Hematopoietic multipotent progenitor cell treated with erythropoietin and hydrocortisone succinate and interleukin-3 and kit ligand, for 8 days (in vitro differentiated cells): ENCODE measurements at regions not wholly inside any gene's neighbourhood (a gene's known extent, or its start where the extent isn't known, plus 50 kb on each side); places are given as distances from the start of the nearest gene placed in this dataset.
A peak's percentile ranks its signal among the peaks of the same experiment; 100 is the strongest.

ENCODE experiments used
- DNase-seq: peaks from one replicate; pipeline ENCODE4 v3.0.0-alpha.2; 2015

DNA sequence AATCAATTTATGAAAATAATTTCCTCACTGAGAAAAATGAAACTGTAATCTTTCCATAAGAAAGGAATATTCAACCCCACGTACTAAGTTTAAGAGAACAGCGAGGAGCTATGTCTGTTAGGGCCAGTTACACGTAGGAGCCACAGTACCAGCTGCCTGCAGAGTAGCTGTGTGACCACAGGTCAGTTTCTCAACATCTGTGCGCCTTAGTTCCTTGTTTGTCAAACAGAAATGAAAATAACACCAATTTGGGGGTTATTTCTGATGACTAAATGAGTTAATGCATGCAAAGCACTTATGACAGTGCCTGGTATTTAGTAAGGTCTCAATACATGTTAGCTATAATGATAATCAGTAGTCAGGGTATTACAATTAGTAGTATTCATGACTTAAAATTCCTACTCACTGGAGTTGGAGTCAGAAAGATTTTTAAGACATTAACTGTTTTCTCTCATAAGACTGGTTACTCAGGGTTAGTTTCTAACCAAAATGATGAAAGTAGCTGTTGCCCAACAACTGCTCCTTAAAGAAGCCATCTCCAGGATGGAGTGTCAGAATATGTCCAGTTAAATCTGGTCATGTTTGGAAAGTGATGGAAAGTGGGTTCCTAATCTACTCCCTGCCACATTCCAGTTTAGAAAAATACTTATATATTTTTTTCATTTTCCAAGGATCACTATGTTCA is 85.8 kb upstream of the ZNF648 start:
- peak; percentile 23 for DNase-seq

DNA sequence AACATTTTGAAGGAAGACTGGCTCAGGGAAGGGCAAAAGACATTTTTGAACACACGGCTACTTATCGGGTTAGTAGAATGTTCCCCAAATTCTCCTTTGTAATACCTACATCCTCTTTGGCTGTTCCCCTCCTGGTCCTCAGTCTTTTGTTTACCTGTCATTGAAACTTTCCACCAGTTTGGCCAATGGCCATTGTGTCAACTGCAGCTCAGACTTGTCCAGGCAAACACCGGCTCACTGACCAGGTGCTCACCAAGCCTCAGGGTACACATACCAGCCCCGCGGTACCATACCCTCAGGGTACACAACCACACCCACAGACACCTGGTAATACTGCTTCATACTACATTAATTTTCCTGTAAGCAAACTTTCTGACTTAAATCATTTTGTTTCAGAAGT is 84.8 kb upstream of the ZNF648 start:
- no peak for DNase-seq

GRCh38 chr1:182145441-182145840 is 83.9 kb upstream of the ZNF648 start:
- DNase-seq = no peak

GRCh38 chr1:182144646-182145030 is 83.1 kb upstream of the ZNF648 start:
- peak; percentile 79 for DNase-seq

DNA sequence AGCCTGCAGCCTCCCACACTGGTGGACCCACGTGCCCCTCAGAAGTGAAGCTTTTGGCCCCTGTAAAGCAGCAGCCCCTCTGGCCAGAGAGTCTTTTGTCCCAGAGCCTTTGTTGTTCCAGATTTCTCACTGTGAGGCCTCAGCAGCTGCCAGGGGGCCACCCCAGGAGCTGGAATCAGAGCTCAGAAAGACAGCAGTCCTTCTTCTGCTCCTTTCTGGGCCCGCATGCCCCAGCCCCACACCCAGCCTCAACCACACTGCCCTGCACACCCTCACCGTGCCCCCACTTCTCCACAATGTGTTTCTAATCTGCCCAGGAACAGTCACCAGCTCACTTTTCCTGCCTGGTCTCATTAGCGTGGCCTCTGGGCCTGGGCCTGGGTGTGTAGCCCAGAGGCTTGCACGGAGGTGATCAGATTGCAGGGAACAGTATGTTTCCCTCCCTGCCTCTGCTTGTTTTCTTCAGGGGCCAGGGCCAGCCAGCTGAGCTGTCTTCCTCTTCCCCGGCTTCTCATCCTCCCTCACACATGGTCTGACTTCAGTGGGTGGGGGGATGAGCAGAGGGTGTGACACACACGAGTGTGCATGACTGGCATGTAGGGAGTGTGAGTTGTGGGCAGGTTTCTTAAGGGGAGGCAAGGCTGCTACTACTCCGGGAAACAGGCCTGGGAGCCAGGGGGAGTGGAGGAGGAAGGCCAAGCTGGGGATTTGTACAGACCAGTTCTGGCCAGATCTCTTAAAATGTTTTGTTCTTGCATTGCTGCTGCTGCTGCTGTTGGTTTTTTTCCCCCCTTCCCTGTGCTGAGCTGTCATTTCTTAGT is 82.5 kb upstream of the ZNF648 start:
- DNase-seq = peak; percentile 83

DNA sequence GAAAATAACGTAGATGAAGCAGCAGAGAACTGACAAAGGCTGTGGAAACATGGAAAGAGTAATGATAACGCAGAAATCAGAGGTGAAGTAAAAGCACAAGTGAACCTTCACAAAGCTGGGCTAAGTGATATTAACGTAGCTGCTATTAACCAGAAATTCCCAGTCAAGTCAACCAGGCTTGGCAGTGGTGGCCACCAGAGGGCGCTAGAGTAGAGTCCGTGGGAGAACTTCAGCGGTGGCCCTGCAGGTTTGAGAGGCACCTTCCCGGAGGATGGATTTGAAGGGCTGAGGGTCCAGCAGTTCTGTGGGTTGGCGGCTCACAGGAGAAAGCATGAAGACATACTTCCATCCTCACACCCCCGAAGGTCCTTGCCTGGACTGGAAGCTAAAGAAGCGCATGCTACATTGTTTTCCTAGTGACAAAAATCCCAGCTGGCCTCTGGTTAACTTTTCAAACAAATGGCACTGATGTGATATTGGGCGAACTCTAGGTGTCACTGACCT is 81.7 kb upstream of the ZNF648 start:
- DNase-seq = peak; percentile 91

DNA sequence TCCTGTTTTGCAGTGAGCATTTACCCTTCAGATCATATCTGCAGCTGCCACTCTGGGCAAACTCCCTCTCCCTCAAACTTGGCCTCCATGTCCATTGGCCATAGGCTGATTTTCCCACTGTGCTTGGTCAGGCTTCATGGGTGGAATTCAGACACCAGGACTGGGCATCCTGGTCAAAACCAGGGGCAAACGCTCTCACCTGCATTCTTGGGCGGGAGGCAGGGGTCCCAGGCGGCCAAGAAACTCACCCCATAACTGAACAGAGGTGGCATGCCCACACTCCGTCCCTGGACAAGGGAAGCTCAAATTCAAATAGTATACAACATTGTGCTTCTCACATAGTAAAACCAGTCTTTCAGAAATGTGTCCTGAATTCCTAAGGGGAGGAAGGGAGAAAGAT is 81.1 kb upstream of the ZNF648 start:
- no peak for DNase-seq

GRCh38 chr1:182141040-182141439 is 79.5 kb upstream of the ZNF648 start:
- DNase-seq = no peak

DNA sequence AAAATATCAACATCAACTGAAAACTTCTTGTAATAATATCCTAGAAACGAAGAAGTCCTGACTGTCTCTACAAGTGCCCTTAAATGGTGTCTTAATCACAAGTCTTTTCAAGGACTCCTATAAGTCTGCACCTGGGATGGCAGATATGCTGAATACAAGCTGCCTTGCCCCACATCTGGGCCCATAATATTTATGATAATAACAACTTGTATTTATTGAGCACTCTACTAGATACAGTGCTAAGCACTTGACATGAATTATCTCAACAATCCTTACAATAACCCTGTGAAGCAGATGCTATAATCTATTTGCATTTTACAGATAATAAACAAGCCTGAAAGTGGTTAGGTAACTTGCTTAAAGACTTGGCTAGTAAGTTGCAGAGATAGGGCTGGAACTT is 78.0 kb upstream of the ZNF648 start:
- DNase-seq = peak; percentile 80

- no peak for DNase-seq
Measured at GRCh38 chr1:182137546-182137945, 76.0 kb upstream of the ZNF648 start.

- no peak for DNase-seq
Measured at GRCh38 chr1:182135946-182136345, 74.4 kb upstream of the ZNF648 start.

DNA sequence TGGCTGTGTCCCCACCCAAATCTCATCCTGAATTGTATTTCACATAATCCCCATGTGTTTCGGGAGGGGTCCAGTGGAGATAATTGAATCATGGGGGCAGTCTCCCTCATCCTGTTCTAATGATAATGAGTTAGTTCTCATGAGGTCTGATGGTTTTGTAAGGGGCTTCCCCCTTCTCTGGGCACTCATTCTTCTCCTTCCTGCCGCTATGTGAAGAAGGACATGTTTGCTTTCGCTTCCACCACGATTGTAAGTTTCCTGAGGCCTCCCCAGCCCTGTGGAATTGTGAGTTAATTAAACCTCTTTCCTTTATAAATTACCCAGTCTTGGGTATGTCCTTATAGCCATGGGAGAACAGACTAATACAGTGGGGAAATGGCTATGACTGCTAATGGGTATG is 72.7 kb upstream of the ZNF648 start:
- no peak for DNase-seq

DNA sequence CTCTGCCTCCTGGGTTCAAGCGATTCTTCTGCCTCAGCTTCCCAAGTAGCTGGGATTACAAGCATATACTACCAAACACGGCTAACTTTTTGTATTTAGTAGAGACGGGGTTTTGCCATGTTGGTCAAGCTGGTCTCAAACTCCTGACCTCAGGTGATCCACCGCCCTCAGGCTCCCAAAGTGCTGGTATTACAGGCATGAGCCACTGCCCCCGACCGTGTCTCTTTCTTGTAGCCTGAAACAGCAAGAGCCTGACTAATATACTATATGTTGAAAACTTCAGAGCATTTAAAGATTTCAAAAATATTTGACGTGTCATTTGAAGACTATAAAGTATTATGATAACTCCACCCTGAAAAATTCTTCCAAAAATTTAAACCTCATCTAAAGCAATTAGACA is 71.7 kb upstream of the ZNF648 start:
- DNase-seq = no peak

DNA sequence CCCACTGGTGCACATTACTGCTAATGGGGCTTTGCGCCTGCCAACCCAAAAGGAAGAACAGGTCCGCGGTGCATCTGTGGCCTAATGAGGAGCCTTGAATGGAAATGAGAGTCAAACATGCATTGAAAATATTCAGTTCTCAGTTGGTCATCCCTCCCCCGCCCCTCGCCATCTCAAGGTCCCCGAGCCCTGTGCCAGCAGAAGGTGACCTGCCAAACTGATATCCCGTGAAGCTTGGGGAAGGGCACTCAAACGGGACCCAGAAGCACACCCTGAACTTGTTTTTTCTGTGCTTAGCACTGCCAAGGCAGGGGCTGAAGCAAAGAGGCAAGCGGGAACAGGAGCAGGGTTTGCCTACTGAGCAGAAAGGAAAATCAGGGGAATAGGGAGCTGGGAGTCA is 67.9 kb upstream of the ZNF648 start:
- DNase-seq = no peak

- DNase-seq = no peak
Measured at GRCh38 chr1:182128502-182128901, 67.0 kb upstream of the ZNF648 start.

DNA sequence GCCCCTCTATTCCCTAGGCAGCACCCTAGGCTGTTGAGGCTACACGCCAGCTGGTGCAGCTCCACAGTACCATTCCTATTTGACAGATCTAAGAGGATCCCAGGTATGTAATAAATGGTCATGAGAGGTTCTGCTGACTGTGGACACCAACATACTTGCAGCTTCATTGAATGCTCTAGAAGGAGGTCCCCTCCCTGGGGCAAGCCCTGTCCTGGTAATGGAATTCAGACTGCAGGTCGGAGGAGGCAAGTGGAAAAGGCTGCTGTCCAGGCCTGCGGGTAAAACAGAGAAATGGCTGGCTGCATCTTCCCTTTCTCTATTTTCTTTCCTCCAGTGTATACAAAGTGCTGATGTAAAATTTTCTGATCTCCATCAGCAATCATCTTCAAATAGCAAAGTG is 66.1 kb upstream of the ZNF648 start:
- no peak for DNase-seq

- DNase-seq = peak; percentile 85
Measured at GRCh38 chr1:182126272-182126800, 64.8 kb upstream of the ZNF648 start.

DNA sequence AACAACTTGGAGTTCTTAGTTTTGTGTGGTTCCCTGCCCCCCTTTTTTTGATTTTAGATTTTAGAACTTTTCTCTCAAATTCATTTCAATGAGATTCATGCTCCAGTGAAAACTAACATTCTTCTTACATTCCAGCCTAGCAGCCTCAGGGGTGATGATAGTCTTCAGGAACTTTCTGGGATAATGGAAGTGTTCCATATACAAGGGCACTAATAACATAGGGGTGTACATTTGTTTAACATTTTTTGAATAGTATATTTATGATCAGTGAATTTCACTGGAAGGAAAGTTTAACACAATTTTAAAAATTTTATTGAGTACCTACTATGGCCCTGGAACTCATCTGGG is 61.4 kb upstream of the ZNF648 start:
- no peak for DNase-seq

DNA sequence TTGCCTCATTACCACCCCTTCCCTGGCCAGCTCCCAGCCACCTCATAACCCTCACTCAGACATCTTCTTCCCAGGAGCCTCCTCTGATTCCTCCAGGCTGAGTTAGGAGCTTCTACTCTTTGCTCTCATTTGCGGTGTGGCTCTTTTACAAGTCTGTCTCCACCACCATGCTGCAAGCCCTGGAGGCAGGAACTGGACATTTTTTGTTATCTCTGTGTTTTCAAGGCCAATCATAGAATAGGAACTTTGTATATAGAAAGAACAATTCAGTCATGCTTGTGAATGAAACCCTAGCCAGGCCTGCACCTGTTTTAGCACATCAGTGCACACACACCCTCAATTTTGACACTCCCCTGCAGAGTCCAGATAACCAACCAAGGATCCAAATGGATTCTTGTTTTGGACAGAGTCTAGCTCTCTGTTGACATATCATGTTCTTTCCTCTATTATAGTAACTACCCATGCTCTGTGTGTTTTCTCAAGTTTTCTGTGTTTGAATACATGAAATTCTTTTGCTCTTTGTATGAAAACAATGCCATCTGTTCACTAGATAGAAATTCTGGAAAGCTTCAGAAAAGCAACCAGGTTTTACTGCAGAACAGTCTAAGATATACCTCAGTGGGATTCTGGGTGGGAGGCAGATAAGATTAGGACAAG is 60.9 kb upstream of the ZNF648 start:
- no peak for DNase-seq

- no peak for DNase-seq
Measured at GRCh38 chr1:182121787-182122186, 60.3 kb upstream of the ZNF648 start.

- no peak for DNase-seq
Measured at GRCh38 chr1:182120411-182121258, 59.1 kb upstream of the ZNF648 start.

- no peak for DNase-seq
Measured at GRCh38 chr1:182119631-182120030, 58.1 kb upstream of the ZNF648 start.

GRCh38 chr1:182118851-182119250 is 57.3 kb upstream of the ZNF648 start:
- DNase-seq = no peak
